CD4-positive, alpha-beta T cell treated with Interferon alpha-2 for 1 hour (primary cell): ENCODE measurements at regions not wholly inside any gene's neighbourhood (a gene's known extent, or its start where the extent isn't known, plus 50 kb on each side); places are given as distances from the start of the nearest gene placed in this dataset.
"Not testable (repeated sequence)": the region's sequence is repeated elsewhere in the genome, so short reads cannot be mapped to it uniquely, and the experiment has no call there.

Experiments
- DNase-seq, 2 donors: peaks; one replicate each; pipeline ENCODE4 v3.0.0-alpha.2; 2020 to 2022

GRCh38 chr10:61078542-61079275, 134.7 kb upstream of the RHOBTB1 start:
- no peak for DNase-seq

GRCh38 chr10:61076572-61077114, 132.7 kb upstream of the RHOBTB1 start:
- DNase-seq: no peak

- DNase-seq: no peak
Observed at GRCh38 chr10:61073391-61073790, 129.4 kb upstream of the RHOBTB1 start.

- DNase-seq: no peak
Observed at GRCh38 chr10:61071580-61071979, 127.6 kb upstream of the RHOBTB1 start.

- no peak for DNase-seq
Observed at GRCh38 chr10:61068471-61068870, 124.5 kb upstream of the RHOBTB1 start.

GRCh38 chr10:61067671-61068336, 123.8 kb upstream of the RHOBTB1 start:
- no peak for DNase-seq

GRCh38 chr10:61066661-61067344, 122.8 kb upstream of the RHOBTB1 start:
- no peak for DNase-seq

- no peak for DNase-seq
Observed at GRCh38 chr10:61065051-61065450, 121.1 kb upstream of the RHOBTB1 start.

- DNase-seq: no peak
Observed at GRCh38 chr10:61064356-61064755, 120.4 kb upstream of the RHOBTB1 start.

- DNase-seq: no peak
Observed at GRCh38 chr10:61063901-61064300, 119.9 kb upstream of the RHOBTB1 start.

GRCh38 chr10:61063034-61063433, 119.0 kb upstream of the RHOBTB1 start:
- no peak for DNase-seq

GRCh38 chr10:61061923-61062504, 118.0 kb upstream of the RHOBTB1 start:
- DNase-seq: no peak

GRCh38 chr10:61059636-61060035, 115.7 kb upstream of the RHOBTB1 start:
- DNase-seq: no peak

GRCh38 chr10:61052469-61053205, 108.7 kb upstream of the RHOBTB1 start:
- DNase-seq: no peak

- DNase-seq: no peak
Observed at GRCh38 chr10:61051344-61051743, 107.4 kb upstream of the RHOBTB1 start.

- no peak for DNase-seq
Observed at GRCh38 chr10:61050120-61050745, 106.2 kb upstream of the RHOBTB1 start.

GRCh38 chr10:61049386-61049785, 105.4 kb upstream of the RHOBTB1 start:
- DNase-seq: no peak

GRCh38 chr10:61047788-61048560, 104.0 kb upstream of the RHOBTB1 start:
- no peak for DNase-seq

- DNase-seq: no peak
Observed at GRCh38 chr10:61047081-61047480, 103.1 kb upstream of the RHOBTB1 start.

GRCh38 chr10:61045480-61045879, 101.5 kb upstream of the RHOBTB1 start:
- not testable (repeated sequence) for DNase-seq

- no peak for DNase-seq
Observed at GRCh38 chr10:61042533-61042932, 98.5 kb upstream of the RHOBTB1 start.
